Lung microvascular endothelial cell (primary cell): ENCODE measurements at regions not wholly inside any gene's neighbourhood (a gene's known extent, or its start where the extent isn't known, plus 50 kb on each side); places are given as distances from the start of the nearest gene placed in this dataset.

Source experiments
- DNase-seq, 2 donors: peaks; one replicate each; pipeline versions ENCODE4 v3.0.0 to v3.0.0-alpha.2; 2010; ENCODE audit warnings: low read depth in 2 of 2

DNA sequence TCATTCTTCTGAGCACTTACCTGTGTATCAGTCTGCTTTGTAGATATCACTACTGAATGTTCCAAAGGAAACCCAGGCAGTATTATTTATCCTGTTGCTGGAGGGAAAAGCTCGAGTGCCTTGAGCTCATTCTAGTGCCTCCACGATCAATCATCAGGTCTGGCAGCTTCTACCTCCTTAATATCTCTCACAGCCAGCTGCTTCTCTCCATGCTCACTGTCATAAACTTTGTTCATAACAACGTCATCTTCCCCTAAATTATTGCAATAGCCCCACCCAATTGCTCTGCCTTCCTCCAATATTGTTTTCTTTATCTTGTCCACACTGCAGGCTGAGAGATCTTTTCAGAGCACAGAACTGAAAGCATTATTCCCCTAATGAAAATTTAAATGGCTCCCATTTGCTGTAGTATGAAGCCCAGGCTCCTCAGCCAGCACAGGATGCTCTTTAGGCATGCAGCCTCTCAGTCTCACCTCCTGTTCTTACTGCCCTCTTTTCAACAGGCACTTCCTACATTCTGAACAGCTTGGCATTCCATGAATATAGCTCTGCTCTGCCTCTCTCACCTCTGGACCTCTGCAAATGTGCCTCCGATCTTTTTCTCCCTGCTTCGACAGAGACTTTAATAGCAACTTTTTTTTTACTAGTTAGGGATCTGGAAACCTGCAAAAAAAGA lies 504.2 kb upstream of the IGFBP7 start:
- no peak for DNase-seq

GRCh38 chr4:57612279-57612678 lies 502.1 kb upstream of the IGFBP7 start:
- DNase-seq, result no peak

DNA sequence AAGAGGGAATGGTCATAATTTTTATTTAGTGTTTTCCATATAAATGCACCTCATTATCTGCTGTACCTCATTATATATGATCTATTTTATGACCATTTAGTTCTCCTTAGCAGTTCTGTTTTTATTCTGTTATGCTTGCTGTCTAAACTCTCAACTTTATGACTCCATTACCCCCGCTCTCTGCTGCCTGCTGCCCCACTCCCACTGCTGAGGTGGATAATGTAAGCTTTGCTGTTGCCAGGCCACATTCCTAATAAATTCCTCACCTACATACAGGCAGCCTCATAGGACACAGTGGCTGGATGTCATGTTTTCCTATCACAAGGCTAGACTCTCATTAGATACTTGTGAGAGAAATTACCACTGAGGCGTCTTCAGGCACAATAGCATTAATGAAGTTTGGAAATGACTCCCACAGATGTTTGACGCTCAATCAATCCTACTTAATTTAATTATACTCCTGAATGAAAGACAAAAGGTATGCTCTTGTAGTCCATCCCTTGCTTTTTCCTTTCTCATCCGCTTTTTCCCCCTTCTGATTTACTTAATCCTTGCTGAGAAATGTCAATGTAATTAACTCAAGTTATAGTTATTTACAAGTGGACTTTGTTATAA lies 497.5 kb upstream of the IGFBP7 start:
- DNase-seq, result no peak

- no peak for DNase-seq
Observed at GRCh38 chr4:57605376-57605775, 495.2 kb upstream of the IGFBP7 start.

- DNase-seq, result no peak
Observed at GRCh38 chr4:57602141-57602540, 492.0 kb upstream of the IGFBP7 start.

DNA sequence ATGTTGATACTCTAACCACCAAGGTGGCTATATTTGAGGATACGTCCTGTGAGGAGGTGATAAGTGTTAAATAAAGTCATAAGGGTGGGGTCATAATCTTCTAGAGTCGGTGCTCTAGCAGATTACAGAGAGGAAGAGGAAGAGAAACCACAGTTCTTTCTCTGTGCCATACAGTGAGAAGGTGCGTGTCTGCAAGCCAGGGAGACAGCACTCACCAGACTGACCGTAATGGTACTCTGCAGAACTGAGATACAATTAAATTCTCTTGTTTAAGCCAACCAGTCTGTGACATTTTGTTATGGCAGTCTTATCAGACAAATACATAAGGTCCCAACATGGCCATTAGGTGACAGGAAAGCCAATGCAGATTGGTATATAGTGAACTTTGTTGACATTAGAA lies 480.9 kb upstream of the IGFBP7 start:
- DNase-seq, result no peak

DNA sequence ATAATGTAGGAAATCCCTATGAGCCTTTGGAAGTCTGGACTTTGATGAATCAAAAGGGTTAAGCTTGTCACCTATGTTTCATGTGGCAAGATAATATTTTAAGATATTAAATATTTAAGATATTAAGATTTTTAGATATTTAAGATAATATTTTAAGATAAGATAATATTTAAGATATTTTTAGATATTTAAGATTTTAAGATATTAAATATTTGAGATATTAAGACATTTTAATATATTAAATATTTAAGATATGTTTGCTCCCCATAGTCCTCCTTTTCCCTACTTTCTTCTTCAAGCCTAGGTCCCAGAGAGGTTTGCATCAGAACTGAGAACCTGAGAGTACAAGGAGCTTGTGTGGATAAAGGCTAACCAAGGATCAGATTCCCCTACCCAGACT lies 478.4 kb upstream of the IGFBP7 start:
- DNase-seq, result no peak

DNA sequence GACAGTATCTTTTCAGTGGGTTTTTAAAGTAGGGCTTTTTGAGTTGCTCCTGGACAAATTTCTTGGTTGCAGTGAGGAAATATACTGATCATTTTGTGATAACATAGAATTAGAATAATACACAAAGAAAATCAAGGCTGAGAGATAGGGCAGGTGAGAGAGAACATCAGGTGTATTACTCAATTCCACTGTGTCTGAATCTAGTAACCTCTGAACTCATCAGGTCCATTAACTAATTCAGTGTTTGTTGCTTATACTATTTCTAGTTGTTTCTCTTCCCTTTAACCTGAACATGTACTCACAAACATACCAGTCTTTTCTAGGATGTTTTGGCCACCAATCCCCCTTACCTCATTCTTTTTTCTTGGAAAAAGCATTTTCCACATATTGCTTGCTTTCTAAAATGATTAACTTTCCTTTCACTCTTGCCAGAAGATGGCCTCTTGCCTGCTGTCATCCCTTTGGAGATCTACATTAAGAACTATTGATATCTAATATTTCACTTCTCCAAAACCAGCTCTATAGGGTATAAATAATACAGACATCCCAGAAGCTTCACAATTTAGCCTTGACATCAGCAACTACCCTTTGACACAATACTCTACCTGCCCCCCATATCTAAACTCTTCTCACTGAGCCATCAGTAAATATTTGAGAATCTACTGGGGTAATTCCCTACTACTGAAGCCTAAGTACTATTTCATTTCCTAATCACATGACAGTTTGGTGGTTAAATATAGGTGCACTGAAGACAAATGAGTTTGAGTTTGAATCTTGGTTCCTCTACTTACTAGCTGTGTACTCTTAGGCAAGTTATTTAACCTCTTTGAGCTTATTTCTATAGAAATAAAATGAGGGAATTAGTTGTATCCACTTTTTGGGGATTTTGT lies 470.8 kb upstream of the IGFBP7 start:
- DNase-seq, result no peak

DNA sequence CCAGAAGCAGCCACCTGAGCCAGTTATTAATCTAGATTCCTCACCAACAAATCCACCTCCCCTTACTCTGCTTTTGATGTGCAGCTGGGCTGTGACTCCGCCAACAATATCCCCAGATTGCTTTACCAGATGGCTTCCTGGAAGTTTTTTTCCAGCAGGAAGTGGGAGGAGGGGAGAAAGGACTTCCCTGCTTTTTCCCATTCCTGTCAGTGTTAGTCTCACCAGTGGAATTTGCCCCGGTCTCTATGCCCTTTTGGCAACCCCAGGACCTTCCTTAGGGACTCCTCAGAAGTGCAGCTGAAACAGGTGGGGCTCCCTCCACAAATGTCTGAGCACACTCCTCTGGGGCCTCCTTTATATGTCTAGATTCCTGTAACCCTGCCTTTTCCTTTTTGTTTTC lies 465.2 kb upstream of the IGFBP7 start:
- no peak for DNase-seq

GRCh38 chr4:57554556-57555092 lies 444.4 kb upstream of the IGFBP7 start:
- DNase-seq, result no peak

- no peak for DNase-seq
Observed at GRCh38 chr4:57553728-57554127, 443.5 kb upstream of the IGFBP7 start.

- no peak for DNase-seq
Observed at GRCh38 chr4:57550198-57550597, 440.0 kb upstream of the IGFBP7 start.

DNA sequence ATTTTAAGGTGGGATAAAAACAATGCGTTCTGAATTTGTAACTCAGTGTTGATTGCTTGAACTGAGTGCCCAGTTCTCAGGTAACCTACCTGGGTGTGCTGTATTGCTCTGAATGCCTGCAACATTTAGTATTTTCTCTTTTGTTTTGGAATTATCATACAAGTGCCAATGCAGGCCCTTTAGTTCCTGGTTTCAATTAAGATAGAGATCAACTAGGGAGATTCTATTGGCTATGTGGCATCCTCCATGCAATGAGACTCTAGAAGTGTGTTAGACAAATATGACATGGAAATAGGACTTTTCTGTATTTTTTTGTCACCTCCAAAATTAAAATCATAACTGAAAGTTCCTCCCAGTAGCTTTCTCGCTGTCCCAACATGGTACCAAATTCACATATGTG lies 438.7 kb upstream of the IGFBP7 start:
- no peak for DNase-seq

GRCh38 chr4:57544811-57545654 lies 434.8 kb upstream of the IGFBP7 start:
- DNase-seq, result no peak

DNA sequence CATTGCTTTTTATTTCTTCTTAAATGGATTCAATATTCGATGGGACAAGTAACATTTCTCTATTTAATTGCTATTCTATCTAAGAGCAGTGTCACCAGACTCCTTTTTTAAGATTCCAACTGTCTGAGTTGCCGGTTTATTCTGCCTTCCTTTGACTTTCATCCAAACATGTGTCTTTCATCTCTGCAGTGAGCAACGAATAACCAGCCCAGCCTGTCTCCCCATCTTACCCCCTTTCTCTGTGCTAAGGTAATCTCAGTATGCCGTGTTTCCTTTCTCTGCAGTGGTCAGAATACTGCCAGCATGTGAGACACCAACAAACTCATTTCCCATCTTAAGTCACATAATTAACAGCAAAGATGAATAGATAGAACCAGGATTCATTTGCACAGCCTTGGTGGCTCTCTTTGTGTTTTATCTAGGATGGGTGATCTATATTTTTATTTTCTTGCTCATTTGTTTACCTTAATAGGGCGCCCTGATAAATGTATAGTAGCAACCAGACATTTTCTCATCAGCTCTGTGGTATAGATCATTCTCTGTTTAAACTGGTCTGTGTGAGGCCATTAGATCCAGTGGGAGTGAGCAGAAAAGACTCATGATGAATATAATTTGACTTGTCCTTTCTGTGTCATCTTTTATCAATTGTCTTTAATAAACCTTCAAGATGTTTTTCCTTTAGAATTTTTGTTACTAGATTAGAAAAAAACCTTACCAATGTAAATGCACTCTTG lies 394.8 kb upstream of the IGFBP7 start:
- no peak for DNase-seq

DNA sequence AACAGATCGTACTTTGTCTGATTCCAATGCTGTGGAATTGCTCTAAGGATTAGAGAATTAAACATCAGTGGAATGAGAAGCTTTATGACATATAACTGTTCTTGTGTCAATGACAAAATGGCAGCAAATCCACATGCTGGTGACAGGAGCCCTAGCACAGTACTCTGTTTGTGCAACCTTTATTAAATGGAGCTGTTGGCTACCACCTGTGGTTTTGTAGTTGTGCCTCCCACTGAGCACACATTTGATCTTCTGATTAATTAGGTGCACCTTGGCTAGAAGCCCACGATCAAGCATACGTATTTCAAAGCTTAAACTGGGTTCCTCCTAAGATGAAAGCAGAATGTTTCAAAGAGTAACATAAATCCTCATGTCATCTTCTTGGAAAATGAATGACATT lies 394.0 kb upstream of the IGFBP7 start:
- no peak for DNase-seq

GRCh38 chr4:57501720-57502119 lies 391.5 kb upstream of the IGFBP7 start:
- no peak for DNase-seq

GRCh38 chr4:57499786-57500185 lies 389.6 kb upstream of the IGFBP7 start:
- DNase-seq, result no peak

DNA sequence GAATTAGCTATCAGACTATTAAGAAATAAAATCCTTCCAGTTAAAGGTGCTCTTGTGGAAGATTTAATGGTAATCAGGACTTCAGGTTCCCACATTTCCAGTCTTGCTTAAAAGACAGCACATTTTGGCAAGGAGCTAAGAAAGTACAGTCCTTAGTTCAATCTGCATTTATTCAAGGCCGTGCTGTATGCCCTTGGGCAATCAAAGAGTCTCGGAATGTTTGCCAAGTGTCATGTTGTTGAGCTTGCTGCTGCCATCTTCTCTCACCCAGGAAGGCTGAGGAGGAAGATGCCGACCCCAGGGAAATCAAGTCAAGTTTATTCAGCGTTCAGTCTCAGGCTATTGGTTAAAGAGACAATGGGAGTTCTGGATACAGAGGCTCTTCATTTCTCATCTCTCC lies 388.1 kb upstream of the IGFBP7 start:
- no peak for DNase-seq

DNA sequence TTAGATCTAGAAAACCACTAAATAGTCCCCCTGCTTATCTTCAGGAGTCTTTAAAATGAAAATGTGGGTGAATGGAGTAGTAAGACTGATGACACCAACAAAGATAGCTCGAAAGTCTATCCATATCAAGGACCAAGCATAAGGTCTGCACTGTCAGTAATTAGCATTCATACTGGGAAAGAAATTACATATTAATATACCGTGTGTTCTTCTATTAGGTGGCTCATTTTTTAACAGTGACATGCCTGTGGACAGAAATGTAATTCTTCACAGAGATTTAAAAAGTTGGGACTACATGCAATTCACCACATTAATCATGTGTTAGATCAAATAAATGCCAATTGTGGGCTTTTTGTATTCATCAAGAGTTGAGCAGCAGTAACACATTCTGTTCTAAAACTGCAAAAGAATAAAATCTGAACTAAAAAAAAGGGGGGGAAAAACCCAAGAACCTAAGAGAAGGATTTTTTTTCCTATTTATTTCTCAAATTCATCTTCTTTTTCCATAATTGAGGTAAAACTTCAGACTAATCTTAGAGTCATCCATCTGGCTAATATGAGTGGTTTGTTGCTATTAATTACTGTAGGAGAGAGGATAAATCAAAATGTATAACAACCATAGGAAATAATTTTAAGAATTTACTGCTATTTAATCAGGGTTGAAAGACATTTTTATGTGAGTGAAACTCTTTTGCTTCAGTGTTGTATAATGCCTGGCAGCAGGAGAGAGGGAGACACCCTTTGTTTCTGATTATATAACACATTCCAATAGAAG lies 386.7 kb upstream of the IGFBP7 start:
- no peak for DNase-seq
